HG02970 (cell line): ENCODE measurements at regions not wholly inside any gene's neighbourhood (a gene's known extent, or its start where the extent isn't known, plus 50 kb on each side); places are given as distances from the start of the nearest gene placed in this dataset.

Source experiments
- ATAC-seq: cut with Tn5 transposase; IDR thresholded peaks from one replicate; pipeline ENCODE4 v1.9.1; 2021; ENCODE audit warnings: mild to moderate bottlenecking, moderate library complexity, moderate number of reproducible peaks; ENCODE audit not compliant: unreplicated experiment, low FRiP score

DNA sequence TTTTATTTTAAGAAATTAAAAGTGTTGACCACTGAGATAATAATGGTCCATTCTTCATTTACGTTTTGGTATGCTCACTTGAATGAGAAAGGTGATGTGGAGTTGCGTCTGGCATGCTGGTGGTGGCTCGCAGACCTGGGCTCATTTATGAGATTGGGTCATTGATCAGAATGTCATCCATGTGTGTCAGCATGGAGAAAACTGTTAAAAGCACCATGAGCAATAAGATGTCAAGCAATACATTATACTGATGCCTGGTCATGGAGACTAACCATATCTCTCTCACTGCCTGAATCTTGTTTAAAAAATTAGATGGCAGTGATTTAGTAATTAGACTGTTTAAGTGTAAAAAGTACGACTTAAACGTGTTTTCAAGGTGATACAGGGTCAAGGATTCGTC, 503.4 kb upstream of the SEMA6D start:
- ATAC-seq, result no peak

DNA sequence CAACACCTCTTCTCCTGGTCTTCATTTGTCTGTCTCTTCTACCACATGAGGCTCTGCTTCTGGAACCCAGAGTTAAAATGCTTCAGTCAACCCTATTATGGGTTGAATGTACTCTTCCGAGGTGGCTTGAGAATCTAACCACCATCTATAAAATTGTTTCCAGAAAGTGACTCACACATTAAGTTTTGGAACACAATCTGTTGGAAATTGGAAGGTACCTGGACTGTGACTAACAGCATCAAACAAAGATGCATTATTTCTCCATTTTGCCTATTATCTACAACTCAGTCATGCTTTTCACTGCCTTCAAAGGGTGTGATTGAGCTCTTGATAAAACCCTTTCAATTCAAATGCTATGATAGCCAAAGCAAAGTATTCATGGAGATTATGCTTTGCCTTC, 499.0 kb upstream of the SEMA6D start:
- no peak for ATAC-seq

- no peak for ATAC-seq
Observed at GRCh38 chr15:47244361-47244760, 472.9 kb upstream of the SEMA6D start.

- no peak for ATAC-seq
Observed at GRCh38 chr15:47246317-47246716, 471.0 kb upstream of the SEMA6D start.

GRCh38 chr15:47258521-47258920, 458.8 kb upstream of the SEMA6D start:
- ATAC-seq, result no peak

- no peak for ATAC-seq
Observed at GRCh38 chr15:47265686-47266085, 451.6 kb upstream of the SEMA6D start.

DNA sequence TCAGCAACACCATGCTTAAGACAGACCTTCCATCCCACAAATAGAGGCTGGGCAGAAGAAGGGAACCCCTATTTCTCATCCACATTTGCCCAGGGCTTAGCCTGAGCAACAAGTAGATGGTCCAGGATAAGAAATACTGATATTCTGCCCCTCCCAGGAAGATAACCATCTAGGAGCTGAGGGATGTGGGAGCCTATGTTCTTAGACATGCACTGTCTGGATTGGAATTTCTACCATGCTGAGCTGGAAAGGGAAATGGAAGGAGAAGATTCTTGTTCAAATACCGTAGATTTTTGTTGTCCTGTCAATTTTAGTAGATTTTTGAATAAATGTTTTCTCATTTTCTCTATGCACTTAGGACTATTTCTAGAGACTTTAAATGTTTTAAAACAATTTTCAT, 450.7 kb upstream of the SEMA6D start:
- no peak for ATAC-seq

DNA sequence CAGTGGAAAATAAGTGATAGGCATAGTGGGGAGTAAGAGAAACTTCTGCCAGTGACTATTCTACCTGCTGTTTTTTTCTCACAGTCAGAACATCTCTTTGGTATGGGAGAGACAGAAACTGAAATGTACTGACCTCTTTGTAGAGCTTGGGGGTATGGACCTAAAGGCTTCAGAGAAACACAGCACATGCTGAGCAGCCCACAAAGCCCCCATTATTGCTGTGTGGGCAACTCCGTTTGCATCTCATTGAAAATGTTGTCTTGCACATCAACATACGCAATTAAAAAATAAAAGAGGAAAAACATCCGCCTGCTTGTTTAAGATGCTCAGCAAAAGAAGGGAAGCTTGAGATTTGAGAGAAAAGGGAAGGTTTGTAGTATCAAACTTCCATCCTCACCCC, 443.4 kb upstream of the SEMA6D start:
- ATAC-seq, result no peak

DNA sequence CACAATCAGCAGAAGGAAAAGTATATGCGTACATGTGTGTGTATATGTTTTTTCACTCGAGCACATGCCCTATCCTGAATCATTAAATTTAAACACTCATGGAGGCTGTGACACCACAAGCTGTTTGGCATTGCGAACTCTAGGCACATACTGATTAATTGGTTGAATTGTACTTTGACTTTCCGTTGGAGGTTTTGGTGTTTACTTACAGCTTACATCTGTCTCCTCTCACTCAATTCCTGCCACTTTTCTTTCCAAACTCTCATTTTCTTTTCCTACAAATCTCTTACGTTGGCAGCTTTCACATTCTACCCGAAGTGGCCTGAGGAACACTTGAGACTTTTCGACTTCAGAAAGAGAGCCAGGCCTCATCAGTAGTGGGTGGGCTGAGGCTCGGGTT, 434.1 kb upstream of the SEMA6D start:
- ATAC-seq, result no peak

DNA sequence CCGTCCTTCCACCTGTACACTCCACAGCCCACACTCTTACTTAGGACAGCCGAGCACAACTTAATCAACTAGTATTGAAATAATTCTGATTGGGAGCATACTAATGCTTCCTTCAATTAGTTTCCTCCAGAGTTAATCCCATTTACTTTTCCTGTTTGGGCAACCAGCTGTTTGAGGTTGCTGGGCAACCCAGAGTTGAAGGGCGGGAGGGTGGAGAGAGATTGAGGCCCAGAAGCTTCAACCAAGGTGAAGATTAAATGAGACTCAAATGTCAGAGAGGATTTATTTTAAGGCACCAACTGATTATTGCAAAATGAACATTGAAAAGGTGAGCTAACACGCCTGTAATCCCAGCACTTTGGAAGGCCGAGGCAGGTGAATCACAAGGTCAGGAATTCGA, 428.5 kb upstream of the SEMA6D start:
- ATAC-seq, result no peak

DNA sequence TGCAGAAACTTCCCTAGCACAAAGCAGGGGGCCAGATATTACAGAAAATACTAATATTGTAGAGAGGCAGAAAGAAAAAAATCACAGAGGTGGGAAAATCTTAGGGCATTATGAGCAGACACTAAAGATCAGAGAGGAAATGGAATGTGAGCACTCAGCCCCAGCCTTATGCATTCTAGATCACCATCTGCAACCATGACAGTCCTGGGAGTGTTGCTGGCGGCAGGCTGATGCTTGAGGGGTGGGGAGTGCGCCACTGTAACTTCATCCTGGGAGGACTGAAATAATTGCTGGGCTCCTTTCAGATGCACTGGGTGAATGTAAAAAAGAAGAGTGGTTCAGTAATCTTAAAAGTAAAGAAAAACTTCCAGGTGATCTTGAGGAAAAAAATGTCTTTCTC, 427.6 kb upstream of the SEMA6D start:
- no peak for ATAC-seq

DNA sequence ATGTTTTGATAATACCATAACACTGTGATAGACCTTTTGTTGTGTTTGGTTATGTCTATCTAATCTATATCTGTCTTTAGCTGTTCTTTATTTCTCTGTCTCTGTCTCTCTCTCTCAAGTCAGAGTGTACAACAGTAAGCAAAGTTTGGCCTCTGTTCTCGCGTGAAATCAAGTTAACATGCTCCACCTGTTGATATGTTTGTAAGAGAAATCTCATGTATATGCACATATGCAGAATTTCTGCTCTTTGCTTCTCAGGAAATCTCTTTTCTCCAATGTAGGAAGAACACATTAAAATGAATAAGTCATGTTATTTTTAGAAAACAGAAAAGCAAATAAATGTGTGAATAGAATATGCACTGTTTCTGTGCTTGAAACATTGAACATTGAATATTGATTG, 425.5 kb upstream of the SEMA6D start:
- no peak for ATAC-seq

DNA sequence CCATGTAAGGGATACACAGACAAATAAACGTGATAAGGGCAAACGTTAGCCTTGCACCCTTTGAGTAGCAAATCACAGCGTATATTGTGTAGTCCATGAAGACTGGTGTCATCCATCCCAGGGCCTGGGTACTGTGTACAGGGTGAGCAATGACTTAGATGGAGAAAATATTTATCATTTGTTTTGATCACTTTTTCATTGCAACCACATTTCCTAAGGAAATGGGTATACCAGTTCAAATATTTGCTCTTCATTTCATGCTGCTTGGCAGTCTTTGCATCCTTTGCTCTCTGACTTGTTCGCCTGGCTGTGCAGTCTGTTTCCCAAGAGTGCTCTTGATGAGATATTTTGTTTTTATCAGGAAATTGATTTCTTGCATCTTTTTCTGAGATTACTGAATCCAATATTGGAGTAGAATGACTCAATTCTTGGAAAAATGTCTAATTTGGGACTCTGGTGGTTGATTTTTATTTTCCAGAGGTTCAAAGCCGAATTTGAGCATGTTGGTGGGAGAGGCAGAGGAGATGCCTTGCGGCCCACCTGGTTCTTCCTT, 424.6 kb upstream of the SEMA6D start:
- no peak for ATAC-seq

DNA sequence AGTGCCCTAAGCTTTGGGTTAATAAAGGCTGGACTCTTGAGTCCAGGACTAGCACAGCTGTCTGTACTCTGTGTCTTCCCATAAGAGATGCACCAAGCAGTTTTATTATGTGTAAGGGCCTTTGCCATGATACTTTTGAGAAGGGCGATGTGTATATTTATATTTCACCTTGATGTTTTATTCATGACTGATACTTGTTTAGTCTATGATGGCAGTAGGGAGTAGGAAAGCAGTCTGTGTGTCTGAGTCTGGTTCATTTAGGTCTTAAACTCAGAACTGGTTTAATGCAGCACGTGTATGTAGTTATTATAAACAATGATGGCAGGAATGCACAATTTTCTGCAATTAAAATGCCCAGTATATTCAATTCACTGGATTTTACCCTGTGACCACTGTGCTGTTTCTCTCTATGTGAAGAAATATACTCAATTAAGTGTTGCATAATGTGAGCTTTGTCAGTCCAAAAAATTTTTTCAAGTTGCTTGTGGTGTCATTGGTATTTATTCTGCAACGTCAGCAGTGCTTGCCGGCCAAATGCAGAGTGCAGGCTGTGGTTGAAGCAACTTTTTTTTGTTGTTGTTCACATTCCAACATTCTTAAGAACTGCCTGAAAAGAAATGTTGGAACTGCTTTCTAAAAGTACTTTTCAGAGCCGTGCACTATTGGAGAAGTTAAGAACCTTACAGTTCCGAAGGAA, 423.7 kb upstream of the SEMA6D start:
- no peak for ATAC-seq

DNA sequence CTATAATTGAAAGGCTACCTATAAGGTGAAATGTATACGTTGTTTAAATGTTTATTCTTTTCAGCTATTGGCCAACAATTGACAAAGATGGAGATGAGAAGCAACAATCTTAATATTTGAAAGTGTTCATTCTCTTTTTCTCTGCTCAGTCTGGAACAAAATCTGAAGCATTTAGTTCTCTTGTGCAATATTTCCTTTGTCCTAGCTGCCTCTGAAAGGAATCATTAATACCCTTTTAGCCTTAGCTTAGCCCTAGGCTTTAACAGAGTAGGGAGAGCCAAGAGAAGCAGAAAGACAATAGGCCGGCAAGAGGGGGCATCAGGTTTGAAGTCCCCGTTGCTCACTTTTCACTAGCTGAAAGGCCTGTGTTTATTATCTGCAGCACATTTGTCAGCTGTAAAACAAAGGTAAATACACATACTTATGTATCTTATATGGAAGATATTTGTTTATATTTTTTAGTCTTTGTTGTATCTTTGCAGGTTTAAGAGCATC, 422.5 kb upstream of the SEMA6D start:
- no peak for ATAC-seq

- no peak for ATAC-seq
Observed at GRCh38 chr15:47296881-47297280, 420.4 kb upstream of the SEMA6D start.

DNA sequence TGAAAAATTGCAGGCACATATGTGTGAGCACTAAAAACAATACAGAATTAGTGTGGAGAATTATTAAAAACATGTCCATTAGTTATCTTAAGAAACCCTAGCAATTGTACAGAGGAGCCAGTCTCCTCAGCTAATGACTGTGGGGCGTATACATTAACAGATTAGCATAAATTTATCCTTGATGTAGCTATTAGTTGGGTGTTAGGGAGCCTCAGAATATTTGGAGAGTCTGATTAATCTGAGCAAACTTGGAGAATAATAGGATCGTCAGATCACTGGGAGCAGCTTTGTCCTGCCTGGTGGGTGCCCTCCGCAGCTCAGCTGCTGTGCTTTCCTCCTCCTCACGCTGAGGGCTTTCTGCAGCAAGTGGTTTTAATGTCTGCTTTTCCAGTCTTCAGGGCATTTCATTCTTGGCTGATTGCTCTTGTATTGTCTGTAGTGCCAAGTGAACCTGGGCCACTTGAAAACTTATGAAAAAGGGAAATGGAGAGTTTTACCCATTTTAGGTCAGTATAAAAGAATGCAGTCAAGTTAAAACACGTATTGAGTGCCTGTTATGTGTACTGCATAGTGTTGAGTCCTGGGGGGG, 417.4 kb upstream of the SEMA6D start:
- ATAC-seq, result no peak

- ATAC-seq, result no peak
Observed at GRCh38 chr15:47300596-47300995, 416.7 kb upstream of the SEMA6D start.

DNA sequence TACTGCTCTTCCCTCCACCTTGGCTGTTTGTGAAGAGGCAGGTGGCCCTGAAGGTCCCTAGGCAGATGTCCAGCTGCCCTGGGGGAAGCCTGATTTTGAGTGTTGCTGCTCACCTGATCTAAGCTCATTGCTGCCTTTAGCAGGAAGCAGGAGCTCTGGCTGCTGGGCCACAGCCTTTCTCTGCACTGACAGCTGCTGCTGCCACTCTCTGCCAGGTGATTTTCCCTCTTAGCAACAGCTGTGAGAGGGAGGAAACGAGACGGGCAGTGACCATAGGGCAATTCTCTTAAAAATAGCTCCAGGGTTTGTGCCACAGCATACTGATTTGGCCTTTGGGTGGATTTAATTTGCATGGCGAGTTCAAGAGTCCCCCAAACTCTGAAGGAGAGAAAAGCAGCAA, 415.8 kb upstream of the SEMA6D start:
- ATAC-seq, result no peak

DNA sequence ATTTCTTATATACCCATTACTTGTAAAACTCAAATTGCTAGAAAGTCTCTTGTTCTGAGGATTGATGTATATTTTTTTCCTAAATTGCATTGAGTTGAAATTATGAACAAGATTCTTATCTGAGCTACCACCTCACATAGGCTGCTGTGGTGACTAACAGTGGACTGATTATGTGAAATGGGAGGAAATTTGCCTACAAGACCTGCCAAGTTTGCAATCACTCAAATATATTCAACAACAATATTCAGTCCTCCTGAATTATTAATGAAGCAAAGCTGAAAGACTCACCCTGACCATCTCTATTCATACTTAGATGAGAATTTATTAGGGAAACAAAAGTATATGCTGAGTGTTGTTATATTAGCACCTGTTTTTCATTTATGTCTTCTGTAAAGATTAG, 412.6 kb upstream of the SEMA6D start:
- ATAC-seq, result no peak

DNA sequence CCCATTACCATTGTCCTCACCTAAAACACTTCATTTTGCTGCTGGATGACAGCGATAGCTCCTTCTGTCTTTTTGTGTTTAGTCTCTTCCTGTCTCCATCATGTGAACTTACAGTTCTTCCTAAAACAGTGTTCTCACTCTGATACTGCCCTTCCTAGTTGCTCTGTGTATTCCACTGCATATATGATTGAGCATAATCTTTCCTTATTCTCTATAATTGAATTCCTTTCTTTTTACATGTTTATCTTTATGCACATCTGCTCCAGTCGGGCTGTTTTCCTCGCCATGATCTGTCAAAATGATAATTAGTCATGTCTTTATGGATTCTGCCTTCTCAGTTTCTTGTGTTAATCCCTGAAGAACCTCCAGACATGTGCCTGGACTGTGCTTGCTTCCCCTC, 405.1 kb upstream of the SEMA6D start:
- no peak for ATAC-seq
